ENCODE measurements at regions not wholly inside any gene's neighbourhood (a gene's known extent, or its start where the extent isn't known, plus 50 kb on each side); places are given as distances from the start of the nearest gene placed in this dataset.
A peak's percentile ranks its signal among the peaks of the same experiment; 100 is the strongest.

DNA sequence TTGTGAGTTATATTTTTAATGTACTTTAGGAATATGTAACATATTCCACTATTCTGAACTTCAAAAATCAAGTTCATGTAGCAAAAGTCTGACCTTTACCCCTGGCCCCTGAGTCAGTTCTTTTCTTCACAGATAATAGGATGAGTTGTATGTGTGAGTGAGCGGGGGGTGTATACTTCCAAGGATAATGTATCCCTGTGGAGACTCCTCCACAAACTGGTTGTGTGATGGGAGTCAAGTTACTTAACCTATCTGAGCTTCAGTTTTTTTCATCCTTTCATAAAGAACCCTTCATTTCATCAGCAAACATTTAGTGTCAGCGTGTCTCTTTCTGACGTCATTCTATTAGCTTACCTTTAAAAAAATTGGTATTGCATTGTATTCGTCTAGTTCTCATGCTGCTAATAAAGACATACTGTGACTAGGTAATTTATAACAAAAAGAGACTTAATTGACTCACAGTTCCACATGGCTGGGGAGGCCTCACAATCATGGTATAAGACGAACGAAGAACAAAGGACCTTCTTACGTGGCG lies 288.1 kb upstream of the GPC6 start:
- no peak for DNase-seq

DNA sequence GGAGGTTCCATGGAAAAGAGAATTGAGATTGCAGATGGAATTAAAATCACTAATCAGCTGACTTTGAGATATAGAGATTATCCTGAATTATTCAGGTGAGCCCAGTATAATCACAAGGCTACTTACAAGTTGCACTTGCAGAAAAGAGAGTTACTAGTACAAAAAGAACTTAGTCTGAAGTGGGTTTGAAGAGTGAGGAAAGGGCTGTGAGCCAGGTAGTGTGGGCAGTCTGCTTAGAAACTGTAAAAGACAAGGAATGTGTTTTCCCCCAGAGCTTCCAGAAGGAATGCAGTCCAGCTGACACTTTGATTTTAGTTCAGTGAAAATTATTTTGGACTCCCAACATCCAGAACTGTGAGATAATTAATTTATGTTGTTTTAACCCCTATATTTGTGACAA lies 285.4 kb upstream of the GPC6 start:
- DNase-seq: no peak

DNA sequence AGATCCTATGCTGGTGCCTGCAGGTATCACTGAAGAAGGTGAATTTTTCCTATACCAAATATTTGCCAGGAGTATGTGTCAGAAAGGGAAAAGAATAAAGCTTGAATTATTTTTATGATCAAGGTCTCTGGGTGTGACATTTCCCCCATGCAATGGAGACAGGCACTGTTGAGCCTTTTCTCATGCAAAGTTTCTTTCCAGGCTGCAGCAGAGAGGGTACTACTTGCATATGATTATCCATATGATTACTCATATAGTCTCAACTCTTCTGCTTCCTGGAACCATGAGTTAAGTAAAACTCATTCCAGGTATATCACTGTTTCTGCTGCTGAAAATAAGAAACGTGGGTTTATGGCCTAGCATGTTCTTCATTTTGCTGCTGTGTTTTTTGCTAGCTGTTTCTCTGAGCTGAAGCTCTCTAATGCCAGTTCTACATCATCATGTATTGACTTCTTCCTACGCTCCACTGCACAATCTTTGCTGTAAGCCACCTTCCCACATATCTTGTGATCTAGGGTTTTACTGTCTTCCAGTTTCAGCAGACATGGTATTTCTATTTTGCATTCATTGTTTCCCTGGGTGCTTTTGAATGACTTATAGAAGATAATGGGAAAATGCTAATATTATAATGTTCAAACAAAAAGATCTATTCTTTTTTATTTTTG lies 278.7 kb upstream of the GPC6 start:
- DNase-seq: no peak

DNA sequence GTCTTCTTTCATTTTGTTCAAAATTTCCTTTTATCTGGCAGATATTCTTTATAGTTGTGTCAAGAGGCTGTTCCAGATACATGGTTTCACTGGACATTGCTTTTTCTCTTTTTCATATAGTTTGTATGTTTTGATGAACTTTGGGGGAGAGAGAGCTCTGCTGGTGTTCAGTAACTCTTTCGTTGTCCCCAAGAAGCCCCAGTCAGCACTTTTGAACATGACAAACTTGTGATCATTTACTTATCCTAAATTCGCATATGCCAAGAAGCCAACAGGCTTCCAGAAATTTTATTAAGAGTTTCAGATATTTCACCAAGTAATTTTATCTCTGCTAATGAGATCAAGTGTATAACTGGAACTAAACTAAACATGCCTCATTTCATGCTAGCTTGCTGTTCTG lies 275.8 kb upstream of the GPC6 start:
- no peak for DNase-seq

DNA sequence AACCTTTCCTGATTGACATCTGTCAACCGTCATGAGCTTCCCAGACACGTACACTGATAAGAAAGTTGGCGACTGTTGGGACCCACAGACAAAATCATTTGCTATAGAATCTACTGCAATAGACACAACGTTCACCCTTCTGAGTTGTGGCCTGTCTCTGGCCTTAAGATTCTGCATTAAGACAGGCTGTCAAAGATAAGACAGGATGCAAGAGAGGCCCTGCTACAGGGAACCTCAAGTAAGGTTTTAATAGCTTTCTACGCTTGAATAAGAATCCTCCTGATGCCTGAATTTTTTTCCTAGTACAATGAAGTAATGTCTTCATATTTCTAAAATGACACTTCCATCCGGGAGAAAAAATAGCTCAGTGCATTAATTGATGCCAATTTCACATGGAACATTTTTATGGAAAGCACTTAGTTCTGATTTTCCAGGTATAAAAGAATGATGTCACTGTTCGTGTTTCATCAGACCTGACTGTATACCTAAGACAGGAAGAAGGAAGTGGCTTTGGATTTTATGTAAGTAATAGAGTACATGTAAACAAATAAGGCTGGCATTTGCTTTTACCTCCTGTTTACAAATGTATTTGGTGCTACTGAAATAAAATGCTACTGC lies 275.2 kb upstream of the GPC6 start:
- DNase-seq: no peak

DNA sequence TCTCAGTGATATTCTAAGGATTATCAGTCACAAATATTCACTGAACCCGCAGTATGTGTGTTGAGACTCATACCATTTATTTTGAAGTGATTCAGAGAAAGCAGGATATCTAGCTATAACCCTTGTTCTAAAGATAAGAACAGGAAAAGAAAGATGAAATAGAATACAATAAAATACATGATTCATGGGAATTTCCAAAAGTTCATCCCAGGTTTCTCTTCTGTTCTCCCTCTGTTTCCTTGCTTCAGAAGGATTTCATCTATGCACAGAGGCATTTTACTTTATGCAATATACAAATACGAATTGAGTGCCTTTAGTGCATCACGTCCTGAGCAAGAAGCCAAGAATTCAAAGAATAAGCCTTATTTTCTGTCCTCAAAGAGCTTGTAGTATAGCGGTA lies 274.4 kb upstream of the GPC6 start:
- no peak for DNase-seq

DNA sequence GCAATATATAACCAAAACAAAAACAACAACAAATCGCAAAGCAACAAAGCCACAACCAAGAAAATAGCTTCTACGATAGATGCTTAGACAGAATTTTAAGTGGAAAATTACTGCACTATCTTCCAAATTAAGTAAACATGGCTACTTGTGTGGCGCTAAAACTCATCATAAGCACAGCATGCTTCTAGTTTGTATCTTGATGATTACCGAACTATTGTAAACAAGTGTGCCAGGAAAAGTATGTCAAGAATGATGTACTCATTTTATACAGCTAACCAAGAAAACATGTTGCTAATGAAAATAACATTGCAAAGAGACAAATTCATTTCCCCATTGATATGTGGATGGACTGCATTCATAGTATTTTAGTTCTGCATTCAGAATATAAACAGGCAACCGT lies 271.9 kb upstream of the GPC6 start:
- DNase-seq: peak; percentile 39

DNA sequence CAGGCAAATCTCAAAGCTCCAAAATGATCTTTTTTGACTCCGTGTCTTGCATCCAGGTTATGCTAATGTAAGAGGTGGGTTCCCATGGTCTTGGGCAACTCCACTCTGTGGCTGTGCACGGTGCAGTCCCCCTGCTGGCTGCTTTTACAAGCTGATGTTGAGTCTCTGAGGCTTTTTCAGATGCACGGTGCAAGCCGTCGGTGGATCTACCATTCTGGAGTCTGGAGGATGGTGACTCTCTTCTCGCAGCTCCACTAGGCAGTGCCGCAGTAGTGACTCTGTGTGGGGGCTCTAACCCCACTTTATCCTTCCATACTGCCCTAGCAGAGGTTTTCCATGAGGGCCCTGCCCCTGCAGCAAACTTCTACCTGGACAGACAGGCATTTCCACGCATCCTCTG lies 266.8 kb upstream of the GPC6 start:
- DNase-seq: no peak

DNA sequence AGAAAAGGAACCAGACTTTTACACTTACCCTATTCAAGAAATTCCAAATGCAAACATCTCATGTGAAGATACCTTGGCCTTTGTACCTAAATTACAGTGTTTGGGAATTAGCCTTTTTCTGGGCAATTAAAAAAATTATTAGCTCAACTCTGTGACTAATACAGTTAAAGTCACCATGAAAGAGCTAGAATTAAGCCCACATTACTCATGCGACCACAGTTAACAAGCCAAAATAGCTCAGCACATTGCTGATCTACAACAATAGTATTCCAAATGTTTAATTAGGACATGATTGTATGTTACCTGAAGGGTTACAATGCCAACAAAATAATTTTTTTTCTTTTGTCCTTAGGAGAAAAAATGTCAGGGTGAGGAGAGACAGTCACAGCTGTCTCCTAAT lies 263.6 kb upstream of the GPC6 start:
- peak; percentile 10 for DNase-seq

DNA sequence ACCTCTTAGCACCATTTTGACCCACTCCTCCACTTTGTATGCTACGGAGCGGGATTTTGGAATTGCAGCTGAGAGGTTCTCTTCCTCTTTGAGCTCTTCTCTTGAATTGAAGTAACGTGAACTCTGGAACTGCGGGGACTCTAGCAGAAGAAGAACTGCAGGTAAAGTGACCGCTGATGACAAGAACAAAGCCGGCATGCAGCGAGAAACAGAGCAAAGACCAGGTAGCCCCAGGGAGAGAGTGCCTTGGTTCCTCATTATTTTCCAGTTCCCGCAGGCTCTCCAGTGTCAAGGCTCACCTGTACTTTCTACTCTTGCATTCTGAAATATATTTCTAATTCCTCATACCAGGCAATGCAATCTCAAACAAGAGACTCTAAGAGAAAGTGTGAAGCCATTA lies 260.3 kb upstream of the GPC6 start:
- no peak for DNase-seq

DNA sequence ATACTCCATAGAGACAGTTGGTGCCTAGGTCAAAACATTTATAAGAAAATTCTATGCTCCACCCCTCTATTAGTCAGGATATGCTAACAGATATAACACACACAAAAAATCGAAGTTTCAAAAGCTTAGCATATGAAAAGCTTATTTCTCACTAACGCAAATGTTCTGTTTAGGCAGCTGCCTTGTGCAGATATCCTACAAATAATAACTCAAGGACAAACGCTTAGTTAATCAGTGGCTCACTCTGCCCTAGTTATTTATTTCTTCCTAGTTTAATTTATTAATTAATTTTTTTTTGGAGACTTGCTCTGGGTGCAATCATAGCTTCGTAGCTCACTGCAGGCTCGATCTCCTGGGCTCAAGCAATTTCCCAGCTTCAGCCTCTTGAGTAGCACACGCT lies 259.7 kb upstream of the GPC6 start:
- no peak for DNase-seq

DNA sequence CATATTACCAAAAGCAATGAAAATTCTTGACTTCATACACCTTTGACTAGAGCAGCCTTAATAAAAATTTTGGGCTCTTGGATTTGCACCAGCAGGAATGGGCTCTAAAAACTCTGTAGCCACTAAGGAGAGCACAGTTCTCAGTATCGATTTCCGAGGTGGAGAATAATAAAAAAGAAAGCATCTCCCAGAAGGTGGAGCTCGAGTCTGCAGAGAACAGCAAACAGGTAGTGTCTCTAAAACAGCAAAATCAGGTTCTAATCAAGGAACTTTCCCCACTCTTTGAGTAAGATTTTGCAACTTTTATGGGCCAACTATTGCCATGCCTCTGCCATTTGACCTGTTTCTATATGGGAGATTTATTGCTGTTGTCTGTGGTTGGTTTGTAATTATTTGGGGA lies 258.7 kb upstream of the GPC6 start:
- no peak for DNase-seq

DNA sequence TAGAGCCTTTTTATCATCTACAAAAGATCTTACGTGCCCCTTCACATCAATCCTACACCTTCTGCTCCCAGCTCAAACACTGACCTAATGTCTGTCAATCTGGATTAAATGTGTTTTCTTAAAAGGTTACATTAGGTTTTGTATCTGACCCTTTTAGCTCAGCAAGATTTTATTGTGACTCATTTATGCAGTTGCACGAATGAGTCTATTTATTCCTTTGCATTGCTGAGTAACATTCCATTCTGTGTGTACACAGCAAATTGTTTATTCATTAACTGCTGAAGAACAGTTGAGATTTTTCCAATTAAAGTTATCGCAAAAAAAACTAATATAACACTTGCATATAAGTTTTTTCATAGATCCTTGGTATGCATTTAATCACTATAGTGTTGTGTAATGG lies 253.9 kb upstream of the GPC6 start:
- no peak for DNase-seq

DNA sequence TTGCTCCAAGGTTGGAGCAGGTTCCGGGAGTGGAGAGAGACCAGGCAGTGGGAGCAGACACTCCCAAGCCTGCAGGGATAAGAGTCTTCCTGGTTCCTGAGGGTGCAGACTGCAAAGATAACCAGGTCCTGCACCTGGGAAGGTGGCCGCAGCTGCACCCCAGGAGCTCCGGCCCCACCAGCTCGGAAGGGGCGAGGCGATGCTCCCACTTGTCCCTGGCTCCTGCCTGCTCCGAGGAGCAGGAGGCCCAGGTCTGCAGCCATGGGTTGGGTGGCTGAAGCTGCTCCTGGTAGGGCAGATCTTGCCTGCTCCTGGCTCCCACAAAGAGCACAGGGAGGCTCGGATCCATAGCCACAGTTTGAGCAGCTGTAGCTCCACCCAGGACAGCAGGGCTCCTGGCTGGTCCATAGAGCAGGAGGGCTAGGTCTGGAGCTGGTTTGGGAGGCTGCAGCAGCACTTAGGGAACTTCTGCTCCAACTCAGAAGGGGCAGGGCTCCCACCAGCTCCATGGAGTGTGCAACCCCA lies 251.6 kb upstream of the GPC6 start:
- no peak for DNase-seq

DNA sequence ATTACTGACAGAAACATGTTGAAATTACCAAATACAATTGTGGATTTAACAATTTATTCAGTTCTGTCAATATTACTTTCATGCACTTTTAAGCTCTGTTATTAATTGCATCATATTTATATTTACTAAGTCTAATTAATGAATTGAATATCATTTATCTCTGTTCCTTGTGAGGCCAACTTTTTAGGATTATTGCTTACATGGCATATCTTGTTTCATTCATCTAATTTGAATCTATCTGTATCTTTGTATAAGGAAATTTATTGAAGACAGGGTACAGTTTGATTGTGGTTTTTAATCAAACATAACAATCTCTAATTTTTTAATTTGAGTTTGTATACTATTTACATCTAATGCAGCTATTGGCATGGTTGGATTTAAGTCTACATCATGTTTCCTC lies 249.9 kb upstream of the GPC6 start:
- no peak for DNase-seq

DNA sequence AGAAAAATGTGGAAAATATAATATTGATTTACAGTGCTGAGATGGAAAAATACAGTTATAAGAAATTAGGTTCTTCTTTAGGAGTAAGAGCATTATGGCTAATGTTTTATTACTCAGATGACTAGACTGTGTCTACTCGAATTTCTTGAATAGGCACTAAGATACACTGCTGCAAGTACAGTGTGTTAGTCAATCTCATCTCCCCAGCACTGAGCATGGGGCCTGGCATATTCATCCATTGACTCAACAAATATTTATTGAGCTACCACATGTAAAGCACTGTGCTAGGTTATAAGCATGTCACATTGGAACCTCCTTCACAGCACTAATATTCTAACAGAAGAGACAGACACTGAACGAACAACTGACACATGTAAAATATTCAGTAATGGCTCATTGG lies 242.5 kb upstream of the GPC6 start:
- no peak for DNase-seq

DNA sequence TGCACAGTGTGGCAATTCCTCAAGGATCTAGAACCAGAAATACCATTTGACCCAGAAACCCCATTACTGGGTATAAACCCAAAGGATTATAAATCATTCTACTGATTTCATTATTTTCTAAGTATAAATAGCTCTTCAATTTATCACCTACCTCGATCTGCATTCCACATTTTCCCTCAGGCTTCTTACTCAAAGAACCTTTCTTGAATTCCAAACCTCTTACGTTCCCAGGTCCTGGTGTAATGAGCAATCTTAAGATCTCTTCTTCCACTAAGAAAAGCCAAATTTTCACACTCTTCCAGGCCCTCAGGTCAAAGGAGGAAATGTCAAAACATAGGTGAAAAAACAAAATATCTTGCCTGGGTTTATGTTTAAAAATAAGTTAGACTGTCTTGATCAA lies 237.3 kb upstream of the GPC6 start:
- no peak for DNase-seq

DNA sequence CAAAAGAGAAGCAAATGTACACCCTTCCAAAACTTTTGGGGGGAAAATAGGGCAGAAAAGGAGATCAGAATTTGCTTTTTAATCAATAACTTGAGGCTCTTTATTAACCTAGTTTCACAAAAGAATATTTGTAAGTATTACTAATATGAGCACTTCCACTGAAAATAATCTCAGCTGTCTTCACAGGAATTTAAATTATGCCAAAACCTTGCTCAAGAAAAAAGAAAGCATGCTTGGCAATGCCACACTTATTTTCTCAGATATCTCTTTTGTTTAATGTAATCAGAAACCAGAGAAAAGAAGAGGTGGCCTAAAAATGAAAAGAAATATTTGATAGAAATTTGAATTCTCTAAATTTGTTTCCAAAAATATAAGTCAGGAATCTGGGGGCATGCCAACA lies 234.9 kb upstream of the GPC6 start:
- DNase-seq: no peak

DNA sequence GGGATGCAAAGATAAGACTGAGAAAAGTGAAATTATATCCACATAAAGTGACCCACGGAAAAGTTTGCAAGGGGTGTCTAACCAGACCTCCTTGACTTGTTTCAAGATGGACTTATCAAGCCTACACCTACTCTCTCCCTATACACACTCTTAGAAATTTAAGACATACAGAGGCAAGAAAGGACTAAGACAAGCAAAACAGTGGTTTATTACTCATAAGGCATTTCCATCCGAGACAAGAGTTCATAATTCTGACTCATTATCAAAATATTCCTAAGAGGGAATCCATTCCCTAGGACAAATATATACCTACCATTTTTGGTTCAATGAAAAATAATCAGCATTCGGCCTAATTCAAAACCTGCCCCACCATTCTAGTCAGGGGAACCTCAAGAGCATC lies 232.6 kb upstream of the GPC6 start:
- peak; percentile 58 for DNase-seq

DNA sequence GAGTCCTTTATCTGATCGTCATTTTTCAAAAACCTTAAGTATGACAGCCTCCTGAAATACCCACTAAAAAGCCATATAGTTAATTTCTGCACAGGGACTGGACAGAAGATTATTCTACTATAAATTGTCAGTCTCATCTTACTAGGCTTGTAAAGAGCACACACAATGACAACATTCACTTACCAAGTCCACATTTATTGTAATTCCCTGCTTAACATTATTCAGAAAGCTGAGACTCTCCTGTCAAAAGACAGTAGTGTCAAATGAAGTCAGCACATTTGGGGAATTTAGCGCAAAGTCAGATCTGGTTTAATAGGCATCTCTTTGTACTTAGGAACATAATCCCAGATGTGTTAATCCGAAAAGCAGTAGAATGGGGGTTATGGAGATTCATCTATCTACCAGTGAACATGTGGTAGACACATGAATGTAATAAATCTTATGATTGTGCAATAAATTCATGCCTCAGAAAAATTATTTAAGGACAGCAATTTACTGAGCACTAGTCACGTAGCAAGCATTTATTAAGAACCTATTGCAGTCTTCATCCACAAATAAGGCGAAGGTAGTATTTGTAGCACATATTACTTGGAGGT lies 224.6 kb upstream of the GPC6 start:
- DNase-seq: peak; percentile 61

DNA sequence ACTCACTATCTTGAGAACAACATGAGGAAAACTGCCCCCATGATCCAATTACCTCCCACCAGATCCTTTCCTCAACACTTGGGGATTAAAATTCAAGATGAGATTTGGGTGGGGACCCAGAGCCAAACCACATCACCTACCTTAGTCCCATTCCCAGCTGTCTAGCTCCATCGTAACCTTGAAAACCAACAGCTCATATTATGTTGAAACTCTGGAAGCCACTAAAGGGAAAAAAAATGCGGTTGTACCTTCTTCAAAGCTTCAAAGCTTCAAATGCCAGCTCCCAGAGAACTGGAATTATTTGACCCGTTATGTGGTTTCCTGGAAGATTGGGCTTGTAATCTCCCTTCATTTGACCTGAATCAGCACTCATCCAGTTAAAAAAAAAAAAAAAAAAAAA lies 223.1 kb upstream of the GPC6 start:
- no peak for DNase-seq

DNA sequence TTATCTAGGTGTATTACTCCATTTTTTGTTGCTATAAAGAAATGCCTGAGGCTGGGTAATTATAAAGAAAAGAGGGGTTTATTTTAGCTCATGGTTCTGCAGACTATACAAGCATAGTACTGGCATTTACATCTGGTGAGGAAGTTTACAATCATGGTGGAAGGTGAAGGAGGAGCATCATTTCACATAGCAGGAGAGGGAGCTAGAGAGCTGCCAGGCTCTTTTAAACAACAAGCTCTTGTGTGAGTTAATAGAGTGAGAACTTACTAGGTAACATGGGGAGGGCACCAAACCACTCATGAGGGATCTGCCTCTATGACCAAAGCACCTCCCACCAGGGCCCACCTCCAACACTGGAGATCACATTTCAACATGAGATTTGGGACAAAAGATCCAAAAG lies 221.7 kb upstream of the GPC6 start:
- DNase-seq: no peak

DNA sequence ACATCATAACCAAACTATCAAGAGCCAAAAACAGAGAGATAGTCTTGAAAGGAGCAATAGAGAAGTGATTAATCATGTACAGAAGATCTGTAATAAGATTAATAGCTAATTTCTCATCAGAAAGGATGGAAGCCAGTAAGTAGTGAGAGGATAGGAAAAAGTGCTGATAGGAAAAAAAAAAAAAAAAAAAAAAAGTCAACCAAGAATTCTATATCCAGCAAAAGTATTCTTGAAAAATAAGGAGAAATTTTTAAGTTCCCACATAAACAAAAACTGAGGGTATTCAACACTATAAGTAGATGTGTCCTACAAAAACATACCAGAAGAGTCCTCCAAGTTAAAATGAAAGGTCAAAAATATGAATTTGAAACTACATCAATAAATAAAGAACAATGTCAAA lies 218.7 kb upstream of the GPC6 start:
- DNase-seq: no peak

DNA sequence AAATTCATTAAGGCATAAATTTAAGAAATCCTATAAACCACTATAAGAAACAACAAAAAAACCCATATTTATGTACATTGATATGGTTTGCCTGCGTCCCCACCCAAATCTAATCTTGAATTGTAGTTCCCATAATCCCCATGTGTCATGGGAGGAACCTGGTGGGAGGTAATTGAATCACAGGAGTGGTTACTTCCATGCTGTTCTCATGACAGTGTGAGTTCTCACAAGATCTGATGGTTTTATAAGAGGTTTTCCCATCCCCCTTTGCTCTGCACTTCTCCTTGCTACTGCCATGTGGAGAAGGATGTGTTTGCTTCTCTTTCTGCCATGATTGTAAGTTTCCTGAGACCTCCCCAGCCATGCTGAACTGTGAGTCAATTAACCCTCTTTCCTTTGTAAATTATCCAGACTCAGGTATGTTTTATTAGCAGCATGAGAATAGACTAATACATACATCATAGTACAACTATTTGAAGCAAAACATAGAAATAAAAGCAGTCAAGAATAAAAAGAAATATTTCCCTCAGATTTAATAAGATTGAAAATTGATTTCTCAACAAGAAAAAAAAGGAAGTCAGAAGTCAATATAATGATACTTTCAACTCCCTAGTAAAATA lies 209.0 kb upstream of the GPC6 start:
- DNase-seq: no peak
